WTC11 (cell line): ENCODE measurements at regions not wholly inside any gene's neighbourhood (a gene's known extent, or its start where the extent isn't known, plus 50 kb on each side); places are given as distances from the start of the nearest gene placed in this dataset.

ENCODE experiments used
- ATAC-seq: fragments of 200-7000 bp; cut with Tn5 transposase; 2 replicates; pipeline ENCODE4 v1.10.0; 2021; ENCODE audit warnings: mild to moderate bottlenecking, moderate library complexity
- CTCF ChIA-PET: fragments of 300-600 bp; sonication (Branson Sonifier 250); formaldehyde crosslinking; loops from one replicate; lab custom pipeline; 2021; ENCODE audit warnings: antibody characterized with exemption; lab: Charles Lee
- POLR2A ChIA-PET: fragments of 350-600 bp; sonication (Branson Sonifier 250); formaldehyde crosslinking; loops from one replicate; lab custom pipeline; 2021; ENCODE audit warnings: antibody characterized with exemption; lab: Charles Lee
- DNase-seq: peaks from one replicate; pipeline ENCODE4 v3.0.0; 2021; ENCODE audit warnings: low spot score
- H3K27ac Mint-ChIP-seq: 2 replicates; pipeline ENCODE4 v1.8.0; 2021; ENCODE audit warnings: mixed read lengths
- H3K27me3 Mint-ChIP-seq: 2 replicates; pipeline ENCODE4 v1.8.0; 2021; ENCODE audit warnings: low read depth, mild to moderate bottlenecking, moderate library complexity, mixed read lengths
- H3K36me3 Mint-ChIP-seq: 2 replicates; pipeline ENCODE4 v1.8.0; 2021; ENCODE audit warnings: mixed read lengths
- H3K4me1 Mint-ChIP-seq: 2 replicates; pipeline ENCODE4 v1.8.0; 2022; ENCODE audit warnings: mixed read lengths
- H3K4me3 Mint-ChIP-seq: 2 replicates; pipeline ENCODE4 v1.8.0; 2021; ENCODE audit warnings: mild to moderate bottlenecking, moderate library complexity, mixed read lengths
- H3K9me3 Mint-ChIP-seq: 2 replicates; pipeline ENCODE4 v1.8.0; 2021; ENCODE audit warnings: mixed read lengths
- ARID4B ChIP-seq: sonication (generic); formaldehyde crosslinking; IDR thresholded peaks from 2 replicates; pipeline ENCODE4 v1.8.0; 2023; ENCODE audit warnings: missing genetic modification reagents, mild to moderate bottlenecking, borderline replicate concordance
- ATF2 ChIP-seq: sonication (generic); formaldehyde crosslinking; IDR thresholded peaks from 2 replicates; pipeline ENCODE4 v1.8.1; 2022; ENCODE audit warnings: low read depth, missing genetic modification reagents, borderline replicate concordance
- CBFB ChIP-seq: sonication (generic); formaldehyde crosslinking; IDR thresholded peaks from 2 replicates; pipeline ENCODE4 v1.8.1; 2022; ENCODE audit warnings: mild to moderate bottlenecking, low read depth, missing genetic modification reagents
- JUN ChIP-seq: sonication (generic); formaldehyde crosslinking; IDR thresholded peaks from 2 replicates; pipeline ENCODE4 v1.8.0; 2023; ENCODE audit warnings: mild to moderate bottlenecking, missing genetic modification reagents
- NR2C2 ChIP-seq: sonication (generic); formaldehyde crosslinking; IDR thresholded peaks from 2 replicates; pipeline ENCODE4 v1.8.0; 2022; ENCODE audit warnings: mild to moderate bottlenecking, missing genetic modification reagents
- NR3C1 ChIP-seq: sonication (generic); formaldehyde crosslinking; conservative IDR thresholded peaks from 2 replicates; pipeline ENCODE4 v1.8.1; 2023; ENCODE audit warnings: low read depth, mild to moderate bottlenecking, missing genetic modification reagents
- PRRX2 ChIP-seq: fragments of 250-450 bp; sonication (Bioruptor Pico); IDR thresholded peaks from 2 replicates; pipeline ENCODE4 v1.8.0; 2021; ENCODE audit warnings: mild to moderate bottlenecking
- TEAD1 ChIP-seq: sonication (generic); formaldehyde crosslinking; IDR thresholded peaks from 2 replicates; pipeline ENCODE4 v1.8.0; 2022; ENCODE audit warnings: mild to moderate bottlenecking, missing genetic modification reagents
- TP53 ChIP-seq: sonication (generic); formaldehyde crosslinking; IDR thresholded peaks from 2 replicates; pipeline ENCODE4 v1.8.1; 2023; ENCODE audit warnings: mild to moderate bottlenecking, missing genetic modification reagents
- ZNF232 ChIP-seq: sonication (generic); formaldehyde crosslinking; IDR thresholded peaks from 2 replicates; pipeline ENCODE4 v1.8.0; 2022; ENCODE audit warnings: mild to moderate bottlenecking, missing genetic modification reagents
- ZNF317 ChIP-seq: sonication (generic); formaldehyde crosslinking; IDR thresholded peaks from 2 replicates; pipeline ENCODE4 v1.8.1; 2023; ENCODE audit warnings: low read depth, mild to moderate bottlenecking, moderate library complexity, missing genetic modification reagents, borderline replicate concordance
- ZNF671 ChIP-seq: fragments of 250-450 bp; sonication (Bioruptor Pico); IDR thresholded peaks from 2 replicates; pipeline ENCODE4 v1.8.0; 2021; ENCODE audit warnings: mild to moderate bottlenecking
- ZSCAN18 ChIP-seq: fragments of 250-450 bp; sonication (Bioruptor Pico); IDR thresholded peaks from 2 replicates; pipeline ENCODE4 v2.1.2; 2022; ENCODE audit warnings: mild to moderate bottlenecking, moderate library complexity
- TF ChIP-seq, protein P1 (sequence below): fragments of 250-450 bp; sonication (Bioruptor Pico); IDR thresholded peaks from 2 replicates; pipeline ENCODE4 v1.9.0; 2021; ENCODE audit warnings: mild to moderate bottlenecking

DNA sequence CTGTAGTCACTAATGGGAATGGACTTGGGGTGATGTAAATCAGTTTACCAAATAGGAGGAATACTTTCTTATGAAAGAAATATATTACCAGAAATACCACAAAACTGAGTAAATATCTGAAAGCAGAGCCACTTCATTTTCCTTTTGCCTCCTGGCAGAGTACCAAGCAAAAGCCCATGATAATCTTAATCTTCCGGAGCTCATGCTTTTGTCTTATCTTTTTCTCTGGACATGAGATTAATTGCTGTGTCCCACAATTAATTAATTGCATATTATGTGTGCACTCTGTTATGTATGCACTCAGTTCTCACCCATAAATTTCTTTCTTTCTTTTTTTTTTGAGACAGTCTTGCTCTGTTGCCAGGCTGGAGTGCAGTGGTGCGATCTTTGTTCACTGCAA, 94.1 kb upstream of the PDE4B start (continued):
- TF ChIP-seq TEAD1 (CRISPR knock-in tag) (no peak), TP53 (CRISPR knock-in tag) (no peak), CBFB (no peak)
- TF ChIP-seq, protein P1, sequence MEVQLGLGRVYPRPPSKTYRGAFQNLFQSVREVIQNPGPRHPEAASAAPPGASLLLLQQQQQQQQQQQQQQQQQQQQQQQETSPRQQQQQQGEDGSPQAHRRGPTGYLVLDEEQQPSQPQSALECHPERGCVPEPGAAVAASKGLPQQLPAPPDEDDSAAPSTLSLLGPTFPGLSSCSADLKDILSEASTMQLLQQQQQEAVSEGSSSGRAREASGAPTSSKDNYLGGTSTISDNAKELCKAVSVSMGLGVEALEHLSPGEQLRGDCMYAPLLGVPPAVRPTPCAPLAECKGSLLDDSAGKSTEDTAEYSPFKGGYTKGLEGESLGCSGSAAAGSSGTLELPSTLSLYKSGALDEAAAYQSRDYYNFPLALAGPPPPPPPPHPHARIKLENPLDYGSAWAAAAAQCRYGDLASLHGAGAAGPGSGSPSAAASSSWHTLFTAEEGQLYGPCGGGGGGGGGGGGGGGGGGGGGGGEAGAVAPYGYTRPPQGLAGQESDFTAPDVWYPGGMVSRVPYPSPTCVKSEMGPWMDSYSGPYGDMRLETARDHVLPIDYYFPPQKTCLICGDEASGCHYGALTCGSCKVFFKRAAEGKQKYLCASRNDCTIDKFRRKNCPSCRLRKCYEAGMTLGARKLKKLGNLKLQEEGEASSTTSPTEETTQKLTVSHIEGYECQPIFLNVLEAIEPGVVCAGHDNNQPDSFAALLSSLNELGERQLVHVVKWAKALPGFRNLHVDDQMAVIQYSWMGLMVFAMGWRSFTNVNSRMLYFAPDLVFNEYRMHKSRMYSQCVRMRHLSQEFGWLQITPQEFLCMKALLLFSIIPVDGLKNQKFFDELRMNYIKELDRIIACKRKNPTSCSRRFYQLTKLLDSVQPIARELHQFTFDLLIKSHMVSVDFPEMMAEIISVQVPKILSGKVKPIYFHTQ (CRISPR knock-in tag): no peak

DNA sequence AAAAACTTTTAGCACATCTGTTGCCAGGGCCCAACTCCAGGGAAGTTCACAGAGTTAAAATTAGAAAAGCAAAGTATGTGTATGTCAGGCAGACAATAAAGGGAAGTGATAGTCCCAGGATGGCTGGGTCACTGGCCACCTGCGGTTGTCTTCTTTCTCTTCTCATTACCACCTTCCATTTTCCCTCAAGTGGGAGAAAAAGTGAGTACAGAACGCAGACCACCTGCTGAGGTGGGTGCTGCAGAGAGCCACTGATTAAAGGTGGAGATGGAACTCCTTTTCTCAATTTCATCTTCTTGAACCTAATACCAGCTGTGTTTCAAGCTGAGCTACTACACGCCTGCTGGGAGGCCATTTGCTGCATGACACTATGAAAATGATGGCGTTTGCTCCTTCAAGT, 88.8 kb upstream of the PDE4B start:
- peaks cover 2% of the 10 kb centered on the region for H3K4me1 Mint-ChIP-seq
- POLR2A ChIA-PET: no interaction called here
- no peaks in the 10 kb centered on the region for H3K27me3 Mint-ChIP-seq
- DNase-seq (no peak), ATAC-seq (no peak)
- H3K9me3 Mint-ChIP-seq: peaks cover 5% of the 10 kb centered on the region; the same call in 1 of the 2 replicates
- no peak overlapping the region for H3K4me3 Mint-ChIP-seq
- CTCF ChIA-PET: interaction anchor here (1.6 to 2.6 kb wide), 2 partner anchors 16 to 244 kb away, joined by 3 to 14 read pairs; no protein-coding TSS in a partner anchor
- no peaks in the 10 kb centered on the region for H3K36me3 Mint-ChIP-seq
- no peak overlapping the region for H3K27ac Mint-ChIP-seq
- no peak for TF ChIP-seq CBFB
- no peak for TF ChIP-seq TEAD1 (CRISPR knock-in tag)
- no peak for TF ChIP-seq ZNF317 (CRISPR knock-in tag)
- TF ChIP-seq NR3C1 (CRISPR knock-in tag): no peak
- TF ChIP-seq, protein P1 (CRISPR knock-in tag): no peak
- no peak for TF ChIP-seq PRRX2 (CRISPR knock-in tag)
- TF ChIP-seq JUN (CRISPR knock-in tag): no peak
- no peak for TF ChIP-seq ZNF232
- no peak for TF ChIP-seq ATF2
- no peak for TF ChIP-seq ZSCAN18 (CRISPR knock-in tag)
- TF ChIP-seq ARID4B (CRISPR knock-in tag): no peak
- TF ChIP-seq NR2C2 (CRISPR knock-in tag): no peak
- no peak for TF ChIP-seq ZNF671 (CRISPR knock-in tag)
